ENCODE measurements at regions not wholly inside any gene's neighbourhood (a gene's known extent, or its start where the extent isn't known, plus 50 kb on each side); places are given as distances from the start of the nearest gene placed in this dataset.

DNA sequence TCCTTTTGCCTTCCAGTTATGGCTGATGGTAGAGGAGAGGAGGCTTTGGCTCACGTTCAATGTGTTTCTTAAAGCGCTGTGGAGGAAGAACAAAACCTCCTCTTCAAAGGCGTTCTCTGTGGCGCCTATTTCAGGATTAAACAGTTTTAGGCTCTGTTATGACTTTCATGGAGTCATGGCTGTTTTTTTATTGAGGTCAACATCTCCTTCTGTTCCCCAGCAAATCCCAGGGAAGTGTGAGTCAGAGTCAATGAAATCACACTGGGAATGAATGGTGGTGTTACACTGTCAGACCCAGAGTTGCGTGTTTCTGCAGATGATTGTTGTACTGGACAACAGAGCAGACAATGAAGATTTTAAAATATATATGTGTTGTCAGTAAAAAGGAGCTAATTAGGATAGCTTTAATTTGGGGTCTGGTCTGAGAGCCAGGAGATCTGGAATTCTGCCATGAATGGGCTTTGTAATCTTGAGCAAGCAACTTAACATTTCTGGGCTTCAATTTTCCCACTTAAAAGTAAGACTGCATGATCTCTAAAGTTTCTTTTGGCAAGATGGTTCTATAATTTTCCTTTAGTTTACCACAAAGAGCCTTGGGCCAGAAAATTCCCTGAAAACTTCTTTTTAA is 240.7 kb downstream of the CSNK1G3 start:
- Histone ChIP-seq H3K14ac (ENCODE audit: insufficient read length) (no peak overlapping the region), H3K23ac (ENCODE audit: insufficient read length) (no peak overlapping the region), H3K4me1 (replicated peaks in 1 of 4; ENCODE audit: control insufficient read depth in 3 of 4, insufficient read depth in 4 of 4, low read length in 3 of 4) (peaks cover 0 to 6% (median 3%) of the 10 kb centered on the region in 4 experiments; a peak in 3 of 7 replicates), H2AK5ac (ENCODE audit: low read depth, low read length) (no peak overlapping the region), H4K91ac (replicated peaks; ENCODE audit: insufficient read length, low read length) (no peak overlapping the region), H2BK120ac (replicated peaks; ENCODE audit: low read depth, low read length) (no peak overlapping the region), H3K4ac (replicated peaks; ENCODE audit: insufficient read length, low read depth, low read length) (no peak overlapping the region), H3K27ac (ENCODE audit: low read depth, low read length) (no peak overlapping the region), H2BK15ac (ENCODE audit: low read length) (no peak overlapping the region), H2BK12ac (ENCODE audit: low read depth, low read length) (no peak overlapping the region), H3K27me3 (replicated peaks in 1 of 4; ENCODE audit: control insufficient read depth in 3 of 4, extremely low read depth in 1 of 4, insufficient read depth in 3 of 4, low read length in 3 of 4) (no peaks in the 10 kb centered on the region), H3K18ac (ENCODE audit: extremely low read depth, low read length) (no peak overlapping the region), H3K23me2 (ENCODE audit: low read depth, low read length) (no peaks in the 10 kb centered on the region), H2BK5ac (ENCODE audit: low read depth, low read length) (no peak overlapping the region), H3K9me3 (ENCODE audit: insufficient read depth in 2 of 2, low read depth in 1 of 2, low read length in 1 of 2) (no peaks in the 10 kb centered on the region), H3K4me2 (ENCODE audit: insufficient read depth in 1 of 2, low read depth in 2 of 2, low read length in 2 of 2) (no peak overlapping the region), H4K5ac (ENCODE audit: insufficient read length, low read depth, low read length) (no peak overlapping the region), H2BK20ac (ENCODE audit: low read length) (no peak overlapping the region), H3K4me3 (ENCODE audit: extremely low read depth in 1 of 4, insufficient read depth in 2 of 4, low read depth in 3 of 4, low read length in 4 of 4) (no peak overlapping the region), H4K20me1 (replicated peaks in 1 of 2; ENCODE audit: control insufficient read depth in 1 of 2, insufficient read depth in 2 of 2, low read length in 2 of 2) (no peaks in the 10 kb centered on the region), H3K79me1 (ENCODE audit: low read depth, low read length) (no peaks in the 10 kb centered on the region), H3K36me3 (ENCODE audit: control insufficient read depth in 2 of 4, insufficient read depth in 4 of 4, low read length in 3 of 4) (no peaks in the 10 kb centered on the region), H4K8ac (ENCODE audit: extremely low read depth, insufficient read depth, low read length) (no peak overlapping the region), H3K9ac (replicated peaks in 1 of 4; ENCODE audit: extremely low read depth in 1 of 4, low read depth in 3 of 4, low read length in 3 of 4) (no peak overlapping the region), H2AFZ (ENCODE audit: low read length) (peak overlapping the region; percentile 73; the same call in 1 of the 2 replicates), H3K79me2 (ENCODE audit: control insufficient read depth in 1 of 2, insufficient read depth in 2 of 2, low read length in 2 of 2) (no peaks in the 10 kb centered on the region), H3K56ac (replicated peaks; ENCODE audit: insufficient read length, low read depth, low read length) (no peak overlapping the region)
- 90% methylated on average over 5 of the region's 5 CpGs; no CpG with 5 or more reads in 1 of the 2 experiments for WGBS, 2 experiments (ENCODE audit: extremely low coverage in 1 of 2, insufficient coverage in 1 of 2, insufficient read length in 1 of 2, insufficient replicate concordance in 2 of 2, low coverage in 1 of 2, low lambda C conversion rate in 2 of 2, missing lambda C conversion rate in 1 of 2)
- ChIA-PET POLR2A (ENCODE audit: partially characterized antibody) (no interaction called here), CTCF (ENCODE audit: partially characterized antibody) (interaction anchor here (0.5 kb wide), 1 partner anchor 82 kb away, joined by 4 read pairs; no protein-coding TSS in a partner anchor)
- FAIRE-seq (no peak), DNase-seq (ENCODE audit: low read depth in 1 of 2, low spot score in 2 of 2) (no peak)
- no peak for TF ChIP-seq SRF (IDR thresholded peaks at IDR 0.05; ENCODE audit: low read depth, low read length)
- TF ChIP-seq HDAC2 (IDR thresholded peaks at IDR 0.05; ENCODE audit: borderline replicate concordance in 1 of 2, low read depth in 2 of 2, low read length in 2 of 2), result no peak
- TF ChIP-seq ZNF274 (IDR thresholded peaks at IDR 0.05; ENCODE audit: borderline replicate concordance, extremely low read depth, low read length), result no peak
- TF ChIP-seq CHD2 (IDR thresholded peaks at IDR 0.05; ENCODE audit: low read length), result no peak
- TF ChIP-seq ASH2L (IDR thresholded peaks at IDR 0.05; ENCODE audit: low read length), result no peak

Data from H1 (cell line).